ENCODE measurements at regions not wholly inside any gene's neighbourhood (a gene's known extent, or its start where the extent isn't known, plus 50 kb on each side); places are given as distances from the start of the nearest gene placed in this dataset.

DNA sequence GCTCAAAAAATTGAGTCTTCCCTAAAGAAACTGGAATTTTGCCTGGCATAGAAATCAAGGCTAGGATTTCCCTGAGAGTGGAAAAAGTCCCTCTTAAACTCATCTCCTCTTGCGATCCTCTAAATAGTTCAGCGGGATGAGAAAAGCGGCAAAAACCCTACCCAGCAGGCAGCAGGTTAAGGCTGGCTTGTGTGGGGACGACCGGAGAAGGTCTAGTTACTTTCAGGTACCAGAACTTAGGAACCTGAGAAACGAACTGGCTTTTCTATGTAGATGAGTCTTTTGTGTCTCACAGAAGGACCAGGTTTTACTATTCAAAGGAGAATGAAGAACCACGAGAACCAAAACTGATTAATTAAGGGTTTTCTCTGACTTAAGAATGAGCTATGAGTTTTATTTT, 523.7 kb upstream of the TGFBR2 start:
- Histone ChIP-seq H3K4me1 (ENCODE audit: insufficient read depth) (peaks cover 18% of the 10 kb centered on the region), H3K9me2 (replicated peaks; ENCODE audit: insufficient read depth) (no peaks in the 10 kb centered on the region), H3K36me3 (replicated peaks; ENCODE audit: insufficient read depth, low read depth) (no peaks in the 10 kb centered on the region), H4K20me1 (ENCODE audit: insufficient read depth, poor library complexity, severe bottlenecking) (no peaks in the 10 kb centered on the region), H3K9me3 (ENCODE audit: low read depth) (no peaks in the 10 kb centered on the region), H3K27ac (peak overlapping the region; percentile 77), H2AFZ (peak overlapping the region; percentile 49), H3K79me2 (no peaks in the 10 kb centered on the region), H3K27me3 (no peaks in the 10 kb centered on the region), H3K4me3 (no peak overlapping the region), H3K4me2 (peak overlapping the region; percentile 39)
- WGBS (ENCODE audit: low lambda C conversion rate, missing lambda C conversion rate), result 61% methylated on average over 7 of the region's 7 CpGs
- TF ChIP-seq, protein P1, sequence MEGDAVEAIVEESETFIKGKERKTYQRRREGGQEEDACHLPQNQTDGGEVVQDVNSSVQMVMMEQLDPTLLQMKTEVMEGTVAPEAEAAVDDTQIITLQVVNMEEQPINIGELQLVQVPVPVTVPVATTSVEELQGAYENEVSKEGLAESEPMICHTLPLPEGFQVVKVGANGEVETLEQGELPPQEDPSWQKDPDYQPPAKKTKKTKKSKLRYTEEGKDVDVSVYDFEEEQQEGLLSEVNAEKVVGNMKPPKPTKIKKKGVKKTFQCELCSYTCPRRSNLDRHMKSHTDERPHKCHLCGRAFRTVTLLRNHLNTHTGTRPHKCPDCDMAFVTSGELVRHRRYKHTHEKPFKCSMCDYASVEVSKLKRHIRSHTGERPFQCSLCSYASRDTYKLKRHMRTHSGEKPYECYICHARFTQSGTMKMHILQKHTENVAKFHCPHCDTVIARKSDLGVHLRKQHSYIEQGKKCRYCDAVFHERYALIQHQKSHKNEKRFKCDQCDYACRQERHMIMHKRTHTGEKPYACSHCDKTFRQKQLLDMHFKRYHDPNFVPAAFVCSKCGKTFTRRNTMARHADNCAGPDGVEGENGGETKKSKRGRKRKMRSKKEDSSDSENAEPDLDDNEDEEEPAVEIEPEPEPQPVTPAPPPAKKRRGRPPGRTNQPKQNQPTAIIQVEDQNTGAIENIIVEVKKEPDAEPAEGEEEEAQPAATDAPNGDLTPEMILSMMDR (IDR thresholded peaks at IDR 0.05; ENCODE audit: poor library complexity), result no peak
- no peak for TF ChIP-seq EZH2 (IDR thresholded peaks at IDR 0.05; ENCODE audit: borderline replicate concordance)
- no peak for TF ChIP-seq EZH2phosphoT487 (IDR thresholded peaks at IDR 0.05; ENCODE audit: low read depth, severe bottlenecking, unreplicated experiment)
- no peak for DNase-seq (ENCODE audit: low spot score)

DNA sequence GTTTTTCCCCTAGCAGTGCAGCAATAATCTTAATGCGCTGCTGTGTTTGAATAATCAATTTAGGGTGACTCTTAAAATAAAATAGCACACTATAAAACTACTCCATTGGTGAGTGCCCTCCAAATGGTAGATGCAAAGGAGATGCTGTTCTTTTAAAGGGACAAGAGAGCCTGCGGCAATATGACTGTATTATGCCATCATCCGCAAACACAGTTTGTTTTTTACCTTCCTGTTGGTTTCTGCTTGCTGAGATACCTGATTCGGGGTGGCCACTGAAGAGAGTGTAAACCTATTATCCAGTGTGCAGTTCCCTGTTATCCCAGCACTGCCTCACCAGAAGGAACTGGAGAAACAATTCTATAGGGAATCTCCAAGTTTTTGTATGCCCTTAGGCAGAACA, 523.1 kb upstream of the TGFBR2 start:
- H3K36me3 ChIP-seq (replicated peaks; ENCODE audit: insufficient read depth, low read depth), result no peaks in the 10 kb centered on the region
- no peak for DNase-seq (ENCODE audit: low spot score)
- H3K4me2 ChIP-seq, result no peak overlapping the region
- no peaks in the 10 kb centered on the region for H3K9me2 ChIP-seq (replicated peaks; ENCODE audit: insufficient read depth)
- H3K9me3 ChIP-seq (ENCODE audit: low read depth), result no peaks in the 10 kb centered on the region
- 77% methylated on average over 4 of the region's 4 CpGs for WGBS (ENCODE audit: low lambda C conversion rate, missing lambda C conversion rate)
- H3K4me3 ChIP-seq, result no peak overlapping the region
- no peak overlapping the region for H3K27ac ChIP-seq
- TF ChIP-seq, protein P1 (IDR thresholded peaks at IDR 0.05; ENCODE audit: poor library complexity), result no peak
- no peak for TF ChIP-seq EZH2 (IDR thresholded peaks at IDR 0.05; ENCODE audit: borderline replicate concordance)
- TF ChIP-seq EZH2phosphoT487 (IDR thresholded peaks at IDR 0.05; ENCODE audit: low read depth, severe bottlenecking, unreplicated experiment), result no peak
- H4K20me1 ChIP-seq (ENCODE audit: insufficient read depth, poor library complexity, severe bottlenecking), result no peaks in the 10 kb centered on the region
- peaks cover 14% of the 10 kb centered on the region for H3K4me1 ChIP-seq (ENCODE audit: insufficient read depth)
- no peaks in the 10 kb centered on the region for H3K27me3 ChIP-seq
- peak overlapping the region; percentile 49 for H2AFZ ChIP-seq
- no peaks in the 10 kb centered on the region for H3K79me2 ChIP-seq

DNA sequence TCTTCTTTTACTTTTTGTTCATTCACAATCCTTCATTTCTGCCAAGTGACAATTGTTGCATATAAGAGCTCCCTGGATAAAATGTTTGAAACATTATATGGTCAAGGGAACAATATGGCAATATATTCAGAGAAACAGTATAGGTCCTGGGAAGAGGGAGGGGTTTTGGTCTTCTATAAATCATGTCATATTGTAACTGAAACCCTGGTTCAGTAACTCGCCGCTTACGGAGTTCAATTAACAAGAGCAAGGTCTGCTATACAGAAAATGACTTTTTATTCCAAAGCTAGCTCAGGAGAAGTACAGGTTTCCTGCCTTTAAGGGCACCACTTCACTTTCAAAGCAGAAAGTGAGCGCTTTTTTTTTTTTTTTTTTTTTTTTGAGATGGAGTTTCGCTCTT, 522.1 kb upstream of the TGFBR2 start:
- Histone ChIP-seq H3K27me3 (no peaks in the 10 kb centered on the region), H3K4me2 (no peak overlapping the region), H4K20me1 (ENCODE audit: insufficient read depth, poor library complexity, severe bottlenecking) (no peaks in the 10 kb centered on the region), H2AFZ (no peak overlapping the region), H3K9me3 (ENCODE audit: low read depth) (no peaks in the 10 kb centered on the region), H3K9me2 (replicated peaks; ENCODE audit: insufficient read depth) (no peaks in the 10 kb centered on the region), H3K27ac (no peak overlapping the region), H3K4me1 (ENCODE audit: insufficient read depth) (peaks cover 14% of the 10 kb centered on the region), H3K79me2 (no peaks in the 10 kb centered on the region), H3K4me3 (no peak overlapping the region), H3K36me3 (replicated peaks; ENCODE audit: insufficient read depth, low read depth) (no peaks in the 10 kb centered on the region)
- 68% methylated on average over 5 of the region's 5 CpGs for WGBS (ENCODE audit: low lambda C conversion rate, missing lambda C conversion rate)
- TF ChIP-seq EZH2 (IDR thresholded peaks at IDR 0.05; ENCODE audit: borderline replicate concordance) (no peak), EZH2phosphoT487 (IDR thresholded peaks at IDR 0.05; ENCODE audit: low read depth, severe bottlenecking, unreplicated experiment) (no peak)
- TF ChIP-seq, protein P1 (IDR thresholded peaks at IDR 0.05; ENCODE audit: poor library complexity), result no peak
- no peak for DNase-seq (ENCODE audit: low spot score)

- no peaks in the 10 kb centered on the region for H3K9me3 ChIP-seq (ENCODE audit: low read depth)
- H3K27ac ChIP-seq, result peak overlapping the region; percentile 19
- H3K79me2 ChIP-seq, result no peaks in the 10 kb centered on the region
- H3K4me1 ChIP-seq (ENCODE audit: insufficient read depth), result peaks cover 14% of the 10 kb centered on the region
- no peaks in the 10 kb centered on the region for H3K27me3 ChIP-seq
- TF ChIP-seq EZH2 (IDR thresholded peaks at IDR 0.05; ENCODE audit: borderline replicate concordance) (no peak), EZH2phosphoT487 (IDR thresholded peaks at IDR 0.05; ENCODE audit: low read depth, severe bottlenecking, unreplicated experiment) (no peak)
- TF ChIP-seq, protein P1 (IDR thresholded peaks at IDR 0.05; ENCODE audit: poor library complexity), result no peak
- H3K4me3 ChIP-seq, result no peak overlapping the region
- H3K36me3 ChIP-seq (replicated peaks; ENCODE audit: insufficient read depth, low read depth), result no peaks in the 10 kb centered on the region
- no peaks in the 10 kb centered on the region for H3K9me2 ChIP-seq (replicated peaks; ENCODE audit: insufficient read depth)
- WGBS (ENCODE audit: low lambda C conversion rate, missing lambda C conversion rate), result 48% methylated on average over 3 of the region's 3 CpGs
- no peaks in the 10 kb centered on the region for H4K20me1 ChIP-seq (ENCODE audit: insufficient read depth, poor library complexity, severe bottlenecking)
- no peak for DNase-seq (ENCODE audit: low spot score)
- H2AFZ ChIP-seq, result no peak overlapping the region
- no peak overlapping the region for H3K4me2 ChIP-seq
Observed at GRCh38 chr3:30084971-30085403, 521.4 kb upstream of the TGFBR2 start.

Data from hepatocyte (in vitro differentiated cells).